HEK293 (cell line): ENCODE measurements at regions not wholly inside any gene's neighbourhood (a gene's known extent, or its start where the extent isn't known, plus 50 kb on each side); places are given as distances from the start of the nearest gene placed in this dataset.

Experiments used
- CTCF ChIA-PET: fragments of 350-600 bp; formaldehyde crosslinking; extraction: SDS; loops from one replicate; lab custom pipeline; 2021; ENCODE audit warnings: antibody characterized with exemption; lab: Yijun Ruan, JAX
- POLR2A ChIA-PET: fragments of 300-600 bp; formaldehyde crosslinking; extraction: SDS; loops from one replicate; lab custom pipeline; 2020; ENCODE audit warnings: antibody characterized with exemption, inconsistent platforms; lab: Yijun Ruan, JAX
- H3K27ac ChIP-seq: fragments of 200-500 bp; sonication (Bioruptor generic); 2 replicates; pipeline ENCODE4 v1.5.1; 2014; ENCODE audit warnings: low read depth, low read length, control low read depth, inconsistent platforms; ENCODE audit errors: extremely low read depth
- H3K36me3 ChIP-seq, 2 experiments: fragments of 200-500 bp in 1 of 2; sonication (Bioruptor generic) in 1 of 2; 1 replicate in 1 of 2; 2 replicates in 1 of 2; pipeline ENCODE4 v1.5.1; 2014 to 2017; ENCODE audit warnings: inconsistent platforms in 2 of 2, low read length in 2 of 2; ENCODE audit not compliant: control insufficient read depth in 2 of 2, insufficient read depth in 1 of 2
- H3K4me1 ChIP-seq: fragments of 200-500 bp; sonication (Bioruptor generic); 2 replicates; pipeline ENCODE4 v1.5.1; 2014; ENCODE audit warnings: mild to moderate bottlenecking, low read length, inconsistent platforms; ENCODE audit not compliant: control insufficient read depth, insufficient read depth
- H3K4me3 ChIP-seq: 2 replicates; pipeline ENCODE4 v1.5.1; 2011; ENCODE audit warnings: low read depth, mild to moderate bottlenecking, control low read depth, low read length, moderate library complexity
- H3K9me3 ChIP-seq: fragments of 200-500 bp; sonication (Bioruptor generic); 2 replicates; pipeline ENCODE4 v1.5.1; 2014; ENCODE audit warnings: low read depth, low read length, inconsistent platforms; ENCODE audit not compliant: control insufficient read depth, insufficient read depth
- FEZF1 ChIP-seq: fragments of 450-650 bp; formaldehyde crosslinking; IDR thresholded peaks from 2 replicates; pipeline ENCODE4 v1.5.1; 2016; ENCODE audit warnings: missing biosample characterization, missing genetic modification characterization
- PRDM6 ChIP-seq: fragments of 450-650 bp; formaldehyde crosslinking; IDR thresholded peaks from 2 replicates; pipeline ENCODE4 v1.5.1; 2017; ENCODE audit warnings: missing biosample characterization, missing genetic modification characterization
- SCRT1 ChIP-seq: fragments of 450-650 bp; formaldehyde crosslinking; IDR thresholded peaks from 2 replicates; pipeline ENCODE4 v1.5.1; 2016; ENCODE audit warnings: missing biosample characterization, missing genetic modification characterization, borderline replicate concordance
- ZBTB17 ChIP-seq: fragments of 450-650 bp; formaldehyde crosslinking; IDR thresholded peaks from 2 replicates; pipeline ENCODE4 v1.5.1; 2016; ENCODE audit warnings: missing biosample characterization, missing genetic modification characterization
- ZFP69B ChIP-seq: fragments of 450-650 bp; formaldehyde crosslinking; IDR thresholded peaks from 2 replicates; pipeline ENCODE4 v1.5.1; 2016; ENCODE audit warnings: missing biosample characterization, missing genetic modification characterization
- ZNF140 ChIP-seq: fragments of 450-650 bp; formaldehyde crosslinking; IDR thresholded peaks from 2 replicates; pipeline ENCODE4 v1.5.1; 2016; ENCODE audit warnings: missing biosample characterization, missing genetic modification characterization
- ZNF221 ChIP-seq: fragments of 450-650 bp; formaldehyde crosslinking; IDR thresholded peaks from 2 replicates; pipeline ENCODE4 v1.5.1; 2017; ENCODE audit warnings: missing biosample characterization, missing genetic modification characterization, borderline replicate concordance
- ZNF274 ChIP-seq, 2 experiments: fragments of 200-500 bp in 1 of 2; fragments of 450-650 bp in 1 of 2; sonication (Bioruptor generic) in 1 of 2; formaldehyde crosslinking in 1 of 2; IDR thresholded peaks; 2 replicates each; pipeline versions ENCODE4 v1.5.1 to v1.6.1; 2014 to 2016; ENCODE audit warnings: borderline replicate concordance in 1 of 2, inconsistent platforms in 1 of 2, low read length in 1 of 2, missing biosample characterization in 1 of 2, missing genetic modification characterization in 1 of 2
- ZNF311 ChIP-seq: fragments of 450-650 bp; formaldehyde crosslinking; IDR thresholded peaks from 2 replicates; pipeline ENCODE4 v1.5.1; 2017; ENCODE audit warnings: missing biosample characterization, missing genetic modification characterization, borderline replicate concordance
- ZNF350 ChIP-seq: fragments of 450-650 bp; formaldehyde crosslinking; IDR thresholded peaks from 2 replicates; pipeline ENCODE4 v1.5.0; 2017; ENCODE audit warnings: missing biosample characterization, mild to moderate bottlenecking, missing genetic modification characterization
- ZNF549 ChIP-seq: fragments of 450-650 bp; IDR thresholded peaks from 2 replicates; pipeline ENCODE4 v1.5.1; 2018; ENCODE audit warnings: missing biosample characterization, missing genetic modification characterization, mild to moderate bottlenecking, inconsistent platforms, moderate library complexity
- ZNF555 ChIP-seq: fragments of 450-650 bp; formaldehyde crosslinking; conservative IDR thresholded peaks from 2 replicates; pipeline ENCODE4 v1.5.1; 2017; ENCODE audit warnings: missing biosample characterization, mild to moderate bottlenecking, missing genetic modification characterization, inconsistent platforms
- ZNF610 ChIP-seq: fragments of 450-650 bp; formaldehyde crosslinking; IDR thresholded peaks from 2 replicates; pipeline ENCODE4 v1.5.1; 2016; ENCODE audit warnings: missing biosample characterization, missing genetic modification characterization, borderline replicate concordance
- ZNF623 ChIP-seq: fragments of 450-650 bp; formaldehyde crosslinking; IDR thresholded peaks from 2 replicates; pipeline ENCODE4 v1.5.1; 2016; ENCODE audit warnings: missing biosample characterization, missing genetic modification characterization
- ZSCAN16 ChIP-seq: fragments of 450-650 bp; formaldehyde crosslinking; IDR thresholded peaks from 2 replicates; pipeline ENCODE4 v1.5.1; 2016; ENCODE audit warnings: missing biosample characterization, missing genetic modification characterization
- TF ChIP-seq, protein P1 (sequence below): fragments of 450-650 bp; formaldehyde crosslinking; IDR thresholded peaks from 2 replicates; pipeline ENCODE4 v1.5.0; 2017; ENCODE audit warnings: missing biosample characterization, missing genetic modification characterization, borderline replicate concordance
- TF ChIP-seq, protein P2 (sequence below): fragments of 450-650 bp; formaldehyde crosslinking; IDR thresholded peaks from 2 replicates; pipeline ENCODE4 v1.5.1; 2017; ENCODE audit warnings: missing biosample characterization, missing genetic modification characterization
- TF ChIP-seq, protein P3 (sequence below): fragments of 450-650 bp; formaldehyde crosslinking; IDR thresholded peaks from 2 replicates; pipeline ENCODE4 v1.5.1; 2016; ENCODE audit warnings: missing biosample characterization, missing genetic modification characterization

- ChIA-PET CTCF (interaction anchor here (0.7 kb wide), 1 partner anchor 389 kb away, joined by 3 read pairs; no protein-coding TSS in a partner anchor), POLR2A (no interaction called here)
- Histone ChIP-seq H3K9me3 (no peaks in the 10 kb centered on the region), H3K36me3 (no peaks in the 10 kb centered on the region), H3K4me1 (peaks cover 3% of the 10 kb centered on the region; the same call in 1 of the 2 replicates), H3K4me3 (no peak overlapping the region), H3K27ac (no peak overlapping the region)
- no peak for TF ChIP-seq ZNF549 (tag by site-specific recombination)
- no peak for TF ChIP-seq ZNF140 (tag by site-specific recombination)
- no peak for TF ChIP-seq ZNF350 (tag by site-specific recombination)
- no peak for TF ChIP-seq ZNF623 (tag by site-specific recombination)
- TF ChIP-seq ZNF274 (IDR thresholded peaks at IDR 0.05; ENCODE audit: low read length): no peak
- no peak for TF ChIP-seq ZNF274 (tag by site-specific recombination; IDR thresholded peaks at IDR 0.05; ENCODE audit: borderline replicate concordance)
- no peak for TF ChIP-seq ZSCAN16 (tag by site-specific recombination)
- no peak for TF ChIP-seq ZNF555
- TF ChIP-seq ZFP69B (tag by site-specific recombination): no peak
- TF ChIP-seq, protein P1, sequence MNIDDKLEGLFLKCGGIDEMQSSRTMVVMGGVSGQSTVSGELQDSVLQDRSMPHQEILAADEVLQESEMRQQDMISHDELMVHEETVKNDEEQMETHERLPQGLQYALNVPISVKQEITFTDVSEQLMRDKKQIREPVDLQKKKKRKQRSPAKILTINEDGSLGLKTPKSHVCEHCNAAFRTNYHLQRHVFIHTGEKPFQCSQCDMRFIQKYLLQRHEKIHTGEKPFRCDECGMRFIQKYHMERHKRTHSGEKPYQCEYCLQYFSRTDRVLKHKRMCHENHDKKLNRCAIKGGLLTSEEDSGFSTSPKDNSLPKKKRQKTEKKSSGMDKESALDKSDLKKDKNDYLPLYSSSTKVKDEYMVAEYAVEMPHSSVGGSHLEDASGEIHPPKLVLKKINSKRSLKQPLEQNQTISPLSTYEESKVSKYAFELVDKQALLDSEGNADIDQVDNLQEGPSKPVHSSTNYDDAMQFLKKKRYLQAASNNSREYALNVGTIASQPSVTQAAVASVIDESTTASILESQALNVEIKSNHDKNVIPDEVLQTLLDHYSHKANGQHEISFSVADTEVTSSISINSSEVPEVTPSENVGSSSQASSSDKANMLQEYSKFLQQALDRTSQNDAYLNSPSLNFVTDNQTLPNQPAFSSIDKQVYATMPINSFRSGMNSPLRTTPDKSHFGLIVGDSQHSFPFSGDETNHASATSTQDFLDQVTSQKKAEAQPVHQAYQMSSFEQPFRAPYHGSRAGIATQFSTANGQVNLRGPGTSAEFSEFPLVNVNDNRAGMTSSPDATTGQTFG (tag by site-specific recombination): no peak
Measured at GRCh38 chr20:24384865-24385264, 84.6 kb upstream of the SYNDIG1 start.

DNA sequence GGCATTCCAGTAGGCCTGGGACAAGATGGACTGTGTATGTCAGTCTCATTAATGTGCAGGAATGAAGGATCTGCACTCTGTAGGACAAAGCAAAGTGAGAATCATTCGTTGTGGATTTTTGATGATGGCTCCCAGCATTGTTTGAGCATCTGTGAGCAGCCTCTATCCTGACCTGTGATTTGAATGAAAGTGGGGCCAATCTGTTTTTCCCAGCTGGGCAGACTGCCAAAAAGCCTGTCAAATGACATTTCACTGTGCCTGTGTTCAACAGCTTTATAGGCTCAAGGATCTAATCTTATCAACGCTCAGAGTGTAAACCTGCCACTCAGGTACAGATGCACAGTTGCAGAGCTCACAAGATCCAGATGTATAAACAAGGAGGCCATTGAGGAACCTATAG lies 86.7 kb upstream of the SYNDIG1 start:
- TF ChIP-seq ZNF221 (tag by site-specific recombination) (no peak), SCRT1 (peak; percentile 58), ZBTB17 (tag by site-specific recombination) (peak; percentile 66), ZNF311 (tag by site-specific recombination) (no peak), FEZF1 (peak; percentile 92), ZNF610 (tag by site-specific recombination) (no peak), PRDM6 (tag by site-specific recombination) (peak; percentile 25; the same call in 1 of the 2 replicates)
- TF ChIP-seq, protein P2, sequence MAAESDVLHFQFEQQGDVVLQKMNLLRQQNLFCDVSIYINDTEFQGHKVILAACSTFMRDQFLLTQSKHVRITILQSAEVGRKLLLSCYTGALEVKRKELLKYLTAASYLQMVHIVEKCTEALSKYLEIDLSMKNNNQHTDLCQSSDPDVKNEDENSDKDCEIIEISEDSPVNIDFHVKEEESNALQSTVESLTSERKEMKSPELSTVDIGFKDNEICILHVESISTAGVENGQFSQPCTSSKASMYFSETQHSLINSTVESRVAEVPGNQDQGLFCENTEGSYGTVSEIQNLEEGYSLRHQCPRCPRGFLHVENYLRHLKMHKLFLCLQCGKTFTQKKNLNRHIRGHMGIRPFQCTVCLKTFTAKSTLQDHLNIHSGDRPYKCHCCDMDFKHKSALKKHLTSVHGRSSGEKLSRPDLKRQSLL (tag by site-specific recombination): 0 out of 2 replicates have a peak, but pooled peaks have one; percentile 59
- TF ChIP-seq, protein P3, sequence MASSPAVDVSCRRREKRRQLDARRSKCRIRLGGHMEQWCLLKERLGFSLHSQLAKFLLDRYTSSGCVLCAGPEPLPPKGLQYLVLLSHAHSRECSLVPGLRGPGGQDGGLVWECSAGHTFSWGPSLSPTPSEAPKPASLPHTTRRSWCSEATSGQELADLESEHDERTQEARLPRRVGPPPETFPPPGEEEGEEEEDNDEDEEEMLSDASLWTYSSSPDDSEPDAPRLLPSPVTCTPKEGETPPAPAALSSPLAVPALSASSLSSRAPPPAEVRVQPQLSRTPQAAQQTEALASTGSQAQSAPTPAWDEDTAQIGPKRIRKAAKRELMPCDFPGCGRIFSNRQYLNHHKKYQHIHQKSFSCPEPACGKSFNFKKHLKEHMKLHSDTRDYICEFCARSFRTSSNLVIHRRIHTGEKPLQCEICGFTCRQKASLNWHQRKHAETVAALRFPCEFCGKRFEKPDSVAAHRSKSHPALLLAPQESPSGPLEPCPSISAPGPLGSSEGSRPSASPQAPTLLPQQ (tag by site-specific recombination): 0 out of 2 replicates have a peak, but pooled peaks have one; percentile 32
- no peaks in the 10 kb centered on the region for H3K9me3 ChIP-seq
- H3K36me3 ChIP-seq: no peaks in the 10 kb centered on the region
- H3K4me1 ChIP-seq: peaks cover 3% of the 10 kb centered on the region; the same call in 1 of the 2 replicates
- POLR2A ChIA-PET: interaction anchor here (0.6 kb wide), 1 partner anchor 94 kb away, joined by 4 read pairs; no protein-coding TSS in a partner anchor
- CTCF ChIA-PET: interaction anchor here (1.2 kb wide), 1 partner anchor 222 kb away, joined by 4 read pairs; no protein-coding TSS in a partner anchor
- no peak overlapping the region for H3K4me3 ChIP-seq
- H3K27ac ChIP-seq: no peak overlapping the region
